H9 (cell line): ENCODE measurements at regions not wholly inside any gene's neighbourhood (a gene's known extent, or its start where the extent isn't known, plus 50 kb on each side); places are given as distances from the start of the nearest gene placed in this dataset.

Source experiments
- DNase-seq: peaks from one replicate; pipeline ENCODE4 v3.0.0-alpha.2; 2017
- H2AFZ ChIP-seq: one replicate; pipeline ENCODE4 v1.6.1; 2013; ENCODE audit warnings: mild to moderate bottlenecking, low read length, control low read depth, moderate library complexity
- H2AK5ac ChIP-seq: 2 replicates; pipeline ENCODE4 v1.6.1; 2013; ENCODE audit warnings: low read length, control low read depth, mixed read lengths; ENCODE audit not compliant: insufficient read length
- H2BK120ac ChIP-seq: one replicate; pipeline ENCODE4 v1.6.1; 2013; ENCODE audit warnings: low read depth, mild to moderate bottlenecking, low read length, control low read depth, inconsistent platforms; ENCODE audit not compliant: poor library complexity, severe bottlenecking
- H2BK12ac ChIP-seq: 2 replicates; pipeline ENCODE4 v1.6.1; 2013; ENCODE audit warnings: low read length, control low read depth, mixed read lengths, low read depth; ENCODE audit not compliant: insufficient read length
- H2BK15ac ChIP-seq: 2 replicates; pipeline ENCODE4 v1.6.1; 2013; ENCODE audit warnings: low read depth, low read length, control low read depth
- H2BK20ac ChIP-seq: one replicate; pipeline ENCODE4 v1.6.1; 2013; ENCODE audit warnings: low read depth, mild to moderate bottlenecking, low read length, control low read depth, inconsistent platforms; ENCODE audit not compliant: poor library complexity, severe bottlenecking
- H2BK5ac ChIP-seq: 2 replicates; pipeline ENCODE4 v1.6.1; 2013; ENCODE audit warnings: low read length, control low read depth, mixed read lengths; ENCODE audit not compliant: insufficient read length
- H3K14ac ChIP-seq: 2 replicates; pipeline ENCODE4 v1.6.1; 2013; ENCODE audit warnings: low read length, control low read depth; ENCODE audit not compliant: insufficient read depth
- H3K18ac ChIP-seq: 2 replicates; pipeline ENCODE4 v1.6.1; 2013; ENCODE audit warnings: low read depth, mild to moderate bottlenecking, mixed read lengths, low read length, control low read depth; ENCODE audit not compliant: insufficient read length
- H3K23ac ChIP-seq: 2 replicates; pipeline ENCODE4 v1.6.1; 2013; ENCODE audit warnings: low read length, control low read depth, mixed read lengths, low read depth; ENCODE audit not compliant: insufficient read length
- H3K23me2 ChIP-seq: 2 replicates; pipeline ENCODE4 v1.6.1; 2013; ENCODE audit warnings: low read depth, mild to moderate bottlenecking, mixed read lengths, low read length, control low read depth; ENCODE audit not compliant: insufficient read length, poor library complexity, severe bottlenecking
- H3K27ac ChIP-seq: 2 replicates; pipeline ENCODE4 v1.5.1; 2013; ENCODE audit warnings: low read length, control low read depth, mixed read lengths, low read depth; ENCODE audit not compliant: insufficient read length
- H3K27me3 ChIP-seq: 2 replicates; pipeline ENCODE4 v1.6.1; 2013; ENCODE audit warnings: low read length, control low read depth, inconsistent platforms; ENCODE audit not compliant: insufficient read depth
- H3K4ac ChIP-seq: 2 replicates; pipeline ENCODE4 v1.6.1; 2013; ENCODE audit warnings: low read depth, mild to moderate bottlenecking, control low read depth, inconsistent platforms, low read length, moderate library complexity
- H3K4me1 ChIP-seq: 2 replicates; pipeline ENCODE4 v1.6.1; 2013; ENCODE audit warnings: low read length, control low read depth, inconsistent platforms; ENCODE audit not compliant: insufficient read depth
- H3K4me2 ChIP-seq: 2 replicates; pipeline ENCODE4 v1.6.1; 2013; ENCODE audit warnings: low read length, control low read depth, mixed read lengths; ENCODE audit not compliant: insufficient read length, insufficient read depth
- H3K56ac ChIP-seq: 2 replicates; pipeline ENCODE4 v1.6.1; 2013; ENCODE audit warnings: low read depth, mild to moderate bottlenecking, mixed read lengths, low read length, control low read depth; ENCODE audit not compliant: insufficient read length
- H3K79me1 ChIP-seq: 2 replicates; pipeline ENCODE4 v1.6.1; 2013; ENCODE audit warnings: low read depth, mild to moderate bottlenecking, moderate library complexity, low read length, control low read depth, inconsistent platforms; ENCODE audit not compliant: insufficient read depth, poor library complexity, severe bottlenecking
- H3K79me2 ChIP-seq: 2 replicates; pipeline ENCODE4 v1.6.1; 2013; ENCODE audit warnings: low read length, control low read depth, inconsistent platforms; ENCODE audit not compliant: insufficient read depth
- H3K9ac ChIP-seq: 2 replicates; pipeline ENCODE4 v1.6.1; 2013; ENCODE audit warnings: low read length, control low read depth, mixed read lengths; ENCODE audit not compliant: insufficient read length; ENCODE audit errors: extremely low read depth
- H3K9me3 ChIP-seq: one replicate; pipeline ENCODE4 v1.6.1; 2013; ENCODE audit warnings: low read depth, low read length, inconsistent platforms; ENCODE audit not compliant: control insufficient read depth
- H3T11ph ChIP-seq: one replicate; pipeline ENCODE4 v1.6.1; 2013; ENCODE audit warnings: mild to moderate bottlenecking, low read length, control low read depth, inconsistent platforms
- H4K20me1 ChIP-seq: one replicate; pipeline ENCODE4 v1.6.1; 2013; ENCODE audit not compliant: control insufficient read depth, insufficient read length, insufficient read depth
- H4K5ac ChIP-seq: 2 replicates; pipeline ENCODE4 v1.6.1; 2013; ENCODE audit warnings: low read depth, mild to moderate bottlenecking, mixed read lengths, low read length, control low read depth; ENCODE audit not compliant: insufficient read length
- H4K8ac ChIP-seq: replicated peaks from 2 replicates; pipeline ENCODE4 v1.6.1; 2013; ENCODE audit warnings: low read length, control low read depth, mixed read lengths, low read depth; ENCODE audit not compliant: insufficient read length
- H4K91ac ChIP-seq: 2 replicates; pipeline ENCODE4 v1.6.1; 2013; ENCODE audit warnings: low read depth, mild to moderate bottlenecking, moderate library complexity, mixed read lengths, low read length, control low read depth; ENCODE audit not compliant: insufficient read length
- H3K27ac Mint-ChIP-seq, 3 experiments: 2 replicates in 2 of 3; 3 replicates in 1 of 3; pipeline ENCODE4 v1.8.0; 2020 to 2021; ENCODE audit warnings: mixed read lengths in 3 of 3, mild to moderate bottlenecking in 1 of 3, moderate library complexity in 1 of 3
- H3K27me3 Mint-ChIP-seq: 2 replicates; pipeline ENCODE4 v1.8.0; 2021; ENCODE audit warnings: low read depth, mild to moderate bottlenecking, moderate library complexity, mixed read lengths
- H3K36me3 Mint-ChIP-seq, 3 experiments: 2 replicates in 2 of 3; 3 replicates in 1 of 3; pipeline ENCODE4 v1.8.0; 2020 to 2021; ENCODE audit warnings: low read depth in 3 of 3, mixed read lengths in 3 of 3; ENCODE audit not compliant: insufficient read depth in 1 of 3
- H3K4me1 Mint-ChIP-seq, 2 experiments: 2 replicates each; pipeline ENCODE4 v1.8.0; 2020; ENCODE audit warnings: mixed read lengths in 2 of 2
- H3K4me3 Mint-ChIP-seq, 2 experiments: 2 replicates in 1 of 2; 3 replicates in 1 of 2; pipeline ENCODE4 v1.8.0; 2020 to 2021; ENCODE audit warnings: mild to moderate bottlenecking in 2 of 2, mixed read lengths in 2 of 2, moderate library complexity in 1 of 2
- H3K9me3 Mint-ChIP-seq, 2 experiments: 2 replicates in 1 of 2; 3 replicates in 1 of 2; pipeline ENCODE4 v1.8.0; 2020; ENCODE audit warnings: mild to moderate bottlenecking in 2 of 2, mixed read lengths in 2 of 2, moderate library complexity in 1 of 2
- CTCF ChIP-seq: fragments of 200-600 bp; sonication (generic); conservative IDR thresholded peaks from 3 replicates; pipeline ENCODE4 v1.8.0; 2021; ENCODE audit warnings: antibody characterized with exemption, mild to moderate bottlenecking
- WGBS: extraction: QIAGEN DNeasy Blood & Tissue Kit; methylation state at CpG from one replicate; pipeline ENCODE4 v1.1.7; 2013; ENCODE audit warnings: missing lambda C conversion rate, low lambda C conversion rate, mixed read lengths; ENCODE audit not compliant: insufficient read length; ENCODE audit errors: extremely low coverage; 5-methylcytosine and 5-hydroxymethylcytosine counted together

DNA sequence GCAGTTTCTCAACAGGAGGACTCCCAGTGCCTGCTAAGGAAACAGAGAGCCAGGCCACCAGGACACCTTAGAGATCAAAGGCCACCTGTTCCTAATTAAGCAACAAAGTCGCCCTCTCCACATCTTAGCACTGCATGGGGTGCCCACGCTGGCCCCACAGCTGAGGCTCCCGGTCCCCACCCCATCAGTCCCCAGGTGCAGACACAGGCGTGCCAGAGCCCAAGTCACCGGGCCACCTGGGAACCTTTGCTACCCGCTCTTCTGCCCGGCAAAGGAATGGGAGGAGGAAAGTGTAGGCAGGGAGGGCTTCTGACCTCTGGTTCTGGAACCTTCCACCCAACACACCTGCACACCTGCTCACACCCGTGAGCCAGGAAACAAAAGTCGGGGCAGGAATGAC lies 85.5 kb upstream of the PRR5 start:
- H3T11ph ChIP-seq = no peak overlapping the region
- no peaks in the 10 kb centered on the region for H3K27me3 ChIP-seq
- peaks cover 2% of the 10 kb centered on the region for H4K20me1 ChIP-seq
- H3K4ac ChIP-seq = no peak overlapping the region
- no peak for TF ChIP-seq CTCF
- no peak overlapping the region for H3K27ac ChIP-seq
- WGBS = no CpG with 5 or more reads among the region's 9 CpGs
- H3K79me2 ChIP-seq = no peaks in the 10 kb centered on the region
- Mint-ChIP-seq H3K27ac (no peak overlapping the region), H3K9me3 (peaks cover 7 to 19% of the 10 kb centered on the region in 2 experiments), H3K36me3 (peaks cover 0 to 5% (median under 1%) of the 10 kb centered on the region in 3 experiments; a peak in 4 of 7 replicates), H3K4me1 (peaks cover 0 to 2% of the 10 kb centered on the region in 2 experiments; a peak in 2 of 4 replicates), H3K27me3 (peaks cover 20% of the 10 kb centered on the region), H3K4me3 (no peak overlapping the region)
- no peak overlapping the region for H2AFZ ChIP-seq
- no peaks in the 10 kb centered on the region for H3K4me1 ChIP-seq
- no peak overlapping the region for H2BK5ac ChIP-seq
- no peak for DNase-seq
- H3K23ac ChIP-seq = no peak overlapping the region
- no peak overlapping the region for H2BK120ac ChIP-seq
- H4K91ac ChIP-seq = no peak overlapping the region
- H3K56ac ChIP-seq = no peak overlapping the region
- no peak overlapping the region for H4K8ac ChIP-seq
- no peaks in the 10 kb centered on the region for H3K79me1 ChIP-seq
- no peak overlapping the region for H4K5ac ChIP-seq
- H3K9ac ChIP-seq = no peak overlapping the region
- no peak overlapping the region for H2BK15ac ChIP-seq
- no peak overlapping the region for H3K14ac ChIP-seq
- H2AK5ac ChIP-seq = no peak overlapping the region
- H3K9me3 ChIP-seq = no peaks in the 10 kb centered on the region
- no peaks in the 10 kb centered on the region for H3K23me2 ChIP-seq
- H2BK12ac ChIP-seq = no peak overlapping the region
- H3K18ac ChIP-seq = no peak overlapping the region
- no peak overlapping the region for H2BK20ac ChIP-seq
- H3K4me2 ChIP-seq = no peak overlapping the region
